ENCODE measurements at regions not wholly inside any gene's neighbourhood (a gene's known extent, or its start where the extent isn't known, plus 50 kb on each side); places are given as distances from the start of the nearest gene placed in this dataset.

DNA sequence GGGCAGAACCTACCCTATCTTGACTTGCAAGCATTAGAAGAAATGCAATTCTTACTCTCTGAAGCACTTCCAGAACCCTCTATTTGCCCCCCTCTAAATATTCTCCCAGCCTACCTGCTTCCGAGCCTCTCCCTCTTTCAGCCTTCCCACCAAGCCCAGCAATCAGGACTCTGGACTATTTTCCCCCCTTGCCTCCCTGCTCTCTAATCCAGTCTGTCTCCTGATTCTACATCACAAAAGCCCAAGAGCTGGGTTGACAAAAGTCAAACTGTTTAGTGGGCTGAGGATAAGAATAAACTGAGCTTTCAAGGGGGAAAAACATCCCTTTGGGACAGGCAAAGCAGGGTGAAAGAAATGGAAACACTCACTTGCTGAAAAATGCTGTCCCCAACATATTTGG is 123.2 kb upstream of the KIF2A start:
- TF ChIP-seq, protein P1, sequence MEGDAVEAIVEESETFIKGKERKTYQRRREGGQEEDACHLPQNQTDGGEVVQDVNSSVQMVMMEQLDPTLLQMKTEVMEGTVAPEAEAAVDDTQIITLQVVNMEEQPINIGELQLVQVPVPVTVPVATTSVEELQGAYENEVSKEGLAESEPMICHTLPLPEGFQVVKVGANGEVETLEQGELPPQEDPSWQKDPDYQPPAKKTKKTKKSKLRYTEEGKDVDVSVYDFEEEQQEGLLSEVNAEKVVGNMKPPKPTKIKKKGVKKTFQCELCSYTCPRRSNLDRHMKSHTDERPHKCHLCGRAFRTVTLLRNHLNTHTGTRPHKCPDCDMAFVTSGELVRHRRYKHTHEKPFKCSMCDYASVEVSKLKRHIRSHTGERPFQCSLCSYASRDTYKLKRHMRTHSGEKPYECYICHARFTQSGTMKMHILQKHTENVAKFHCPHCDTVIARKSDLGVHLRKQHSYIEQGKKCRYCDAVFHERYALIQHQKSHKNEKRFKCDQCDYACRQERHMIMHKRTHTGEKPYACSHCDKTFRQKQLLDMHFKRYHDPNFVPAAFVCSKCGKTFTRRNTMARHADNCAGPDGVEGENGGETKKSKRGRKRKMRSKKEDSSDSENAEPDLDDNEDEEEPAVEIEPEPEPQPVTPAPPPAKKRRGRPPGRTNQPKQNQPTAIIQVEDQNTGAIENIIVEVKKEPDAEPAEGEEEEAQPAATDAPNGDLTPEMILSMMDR (IDR thresholded peaks at IDR 0.05), result no peak
- no peak for TF ChIP-seq POLR2A (IDR thresholded peaks at IDR 0.05)
